Kidney capillary endothelial cell (primary cell): ENCODE measurements at regions not wholly inside any gene's neighbourhood (a gene's known extent, or its start where the extent isn't known, plus 50 kb on each side); places are given as distances from the start of the nearest gene placed in this dataset.

Experiments
- DNase-seq: peaks from one replicate; pipeline ENCODE4 v3.0.0-alpha.2; 2018; ENCODE audit warnings: low spot score

- no peak for DNase-seq
These were observed 579.2 kb downstream of the BCL11A start for GRCh38 chr2:59974051-59974766.

- no peak for DNase-seq
These were observed 584.3 kb downstream of the BCL11A start for GRCh38 chr2:59969161-59969560.

- no peak for DNase-seq
These were observed 585.0 kb downstream of the BCL11A start for GRCh38 chr2:59968441-59968840.

GRCh38 chr2:59967691-59968090 lies 585.8 kb downstream of the BCL11A start:
- DNase-seq, result no peak

- DNase-seq, result no peak
These were observed 590.3 kb downstream of the BCL11A start for GRCh38 chr2:59963157-59963556.

GRCh38 chr2:59961746-59962145 lies 591.7 kb downstream of the BCL11A start:
- DNase-seq, result no peak

GRCh38 chr2:59959944-59960343 lies 593.5 kb downstream of the BCL11A start:
- DNase-seq, result no peak

- DNase-seq, result no peak
These were observed 596.0 kb downstream of the BCL11A start for GRCh38 chr2:59957504-59957903.

- no peak for DNase-seq
These were observed 596.5 kb downstream of the BCL11A start for GRCh38 chr2:59956981-59957380.

GRCh38 chr2:59947917-59948541 lies 605.4 kb downstream of the BCL11A start:
- DNase-seq, result no peak

GRCh38 chr2:59947209-59947608 lies 606.2 kb downstream of the BCL11A start:
- no peak for DNase-seq

GRCh38 chr2:59939236-59939635 lies 614.2 kb downstream of the BCL11A start:
- DNase-seq, result no peak

- no peak for DNase-seq
These were observed 615.3 kb downstream of the BCL11A start for GRCh38 chr2:59938181-59938580.

- DNase-seq, result no peak
These were observed 617.4 kb downstream of the BCL11A start for GRCh38 chr2:59936048-59936447.

- no peak for DNase-seq
These were observed 618.4 kb downstream of the BCL11A start for GRCh38 chr2:59935005-59935404.

GRCh38 chr2:59933948-59934347 lies 619.5 kb downstream of the BCL11A start:
- no peak for DNase-seq

GRCh38 chr2:59932341-59932740 lies 621.1 kb downstream of the BCL11A start:
- DNase-seq, result no peak

- no peak for DNase-seq
These were observed 623.0 kb downstream of the BCL11A start for GRCh38 chr2:59930430-59930829.

GRCh38 chr2:59926731-59927130 lies 626.7 kb downstream of the BCL11A start:
- no peak for DNase-seq

- DNase-seq, result no peak
These were observed 628.1 kb downstream of the BCL11A start for GRCh38 chr2:59925321-59925720.

GRCh38 chr2:59924346-59924745 lies 629.1 kb downstream of the BCL11A start:
- no peak for DNase-seq

GRCh38 chr2:59922450-59922849 lies 631.0 kb downstream of the BCL11A start:
- no peak for DNase-seq

GRCh38 chr2:59921743-59922142 lies 631.7 kb downstream of the BCL11A start:
- DNase-seq, result no peak

- DNase-seq, result no peak
These were observed 632.5 kb downstream of the BCL11A start for GRCh38 chr2:59920961-59921360.
